ENCODE measurements at regions not wholly inside any gene's neighbourhood (a gene's known extent, or its start where the extent isn't known, plus 50 kb on each side); places are given as distances from the start of the nearest gene placed in this dataset.

- TF ChIP-seq CTCF (IDR thresholded peaks at IDR 0.05; ENCODE audit: poor library complexity): no peak
- TF ChIP-seq EZH2 (IDR thresholded peaks at IDR 0.05; ENCODE audit: borderline replicate concordance): no peak
Measured at GRCh38 chr2:2707206-2707991, 376.3 kb upstream of the MYT1L start.
